ENCODE measurements at regions not wholly inside any gene's neighbourhood (a gene's known extent, or its start where the extent isn't known, plus 50 kb on each side); places are given as distances from the start of the nearest gene placed in this dataset.

DNA sequence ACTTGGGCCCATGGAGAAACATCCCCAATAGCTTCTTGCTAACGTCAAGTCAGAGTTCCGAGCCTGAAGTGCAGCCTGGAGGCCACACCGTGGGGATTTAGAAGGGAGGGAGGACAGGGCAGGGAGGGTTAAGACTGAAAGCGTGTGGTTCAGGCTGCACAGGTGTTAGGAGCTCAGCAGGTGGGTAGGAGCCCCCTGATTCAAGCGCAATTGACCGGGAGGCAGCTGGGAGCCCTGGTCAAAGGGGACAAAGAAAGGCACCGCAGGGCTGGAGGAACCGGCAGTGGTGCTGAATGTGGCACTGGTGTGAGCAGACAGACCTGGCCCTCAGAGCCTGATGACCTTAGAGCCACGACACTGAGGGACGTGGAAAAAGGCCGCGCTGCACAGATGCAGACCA is 149.6 kb downstream of the TMEM18 start:
- TF ChIP-seq, protein P1, sequence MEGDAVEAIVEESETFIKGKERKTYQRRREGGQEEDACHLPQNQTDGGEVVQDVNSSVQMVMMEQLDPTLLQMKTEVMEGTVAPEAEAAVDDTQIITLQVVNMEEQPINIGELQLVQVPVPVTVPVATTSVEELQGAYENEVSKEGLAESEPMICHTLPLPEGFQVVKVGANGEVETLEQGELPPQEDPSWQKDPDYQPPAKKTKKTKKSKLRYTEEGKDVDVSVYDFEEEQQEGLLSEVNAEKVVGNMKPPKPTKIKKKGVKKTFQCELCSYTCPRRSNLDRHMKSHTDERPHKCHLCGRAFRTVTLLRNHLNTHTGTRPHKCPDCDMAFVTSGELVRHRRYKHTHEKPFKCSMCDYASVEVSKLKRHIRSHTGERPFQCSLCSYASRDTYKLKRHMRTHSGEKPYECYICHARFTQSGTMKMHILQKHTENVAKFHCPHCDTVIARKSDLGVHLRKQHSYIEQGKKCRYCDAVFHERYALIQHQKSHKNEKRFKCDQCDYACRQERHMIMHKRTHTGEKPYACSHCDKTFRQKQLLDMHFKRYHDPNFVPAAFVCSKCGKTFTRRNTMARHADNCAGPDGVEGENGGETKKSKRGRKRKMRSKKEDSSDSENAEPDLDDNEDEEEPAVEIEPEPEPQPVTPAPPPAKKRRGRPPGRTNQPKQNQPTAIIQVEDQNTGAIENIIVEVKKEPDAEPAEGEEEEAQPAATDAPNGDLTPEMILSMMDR (IDR thresholded peaks at IDR 0.05), result no peak
- no peak for TF ChIP-seq POLR2AphosphoS5 (IDR thresholded peaks at IDR 0.05)

Data from upper lobe of left lung (tissue), 4 donors.